Thyroid gland (tissue), 4 donors: ENCODE measurements at regions not wholly inside any gene's neighbourhood (a gene's known extent, or its start where the extent isn't known, plus 50 kb on each side); places are given as distances from the start of the nearest gene placed in this dataset.

Source experiments
- POLR2A ChIP-seq, 2 donors: fragments of 450-650 bp; IDR thresholded peaks; one replicate each; pipeline ENCODE4 v1.6.1; 2017; ENCODE audit warnings: antibody characterized with exemption in 2 of 2, mild to moderate bottlenecking in 2 of 2, moderate library complexity in 1 of 2
- TF ChIP-seq, protein P1 (sequence below), 6 experiments: fragments of 200-600 bp in 3 of 6; fragments of 450-650 bp in 3 of 6; sonication (generic) in 3 of 6; IDR thresholded peaks; one replicate each; pipeline ENCODE4 v1.5.1; 2016 to 2019; ENCODE audit warnings: antibody characterized with exemption in 6 of 6, mild to moderate bottlenecking in 2 of 6, inconsistent platforms in 1 of 6, moderate library complexity in 1 of 6

DNA sequence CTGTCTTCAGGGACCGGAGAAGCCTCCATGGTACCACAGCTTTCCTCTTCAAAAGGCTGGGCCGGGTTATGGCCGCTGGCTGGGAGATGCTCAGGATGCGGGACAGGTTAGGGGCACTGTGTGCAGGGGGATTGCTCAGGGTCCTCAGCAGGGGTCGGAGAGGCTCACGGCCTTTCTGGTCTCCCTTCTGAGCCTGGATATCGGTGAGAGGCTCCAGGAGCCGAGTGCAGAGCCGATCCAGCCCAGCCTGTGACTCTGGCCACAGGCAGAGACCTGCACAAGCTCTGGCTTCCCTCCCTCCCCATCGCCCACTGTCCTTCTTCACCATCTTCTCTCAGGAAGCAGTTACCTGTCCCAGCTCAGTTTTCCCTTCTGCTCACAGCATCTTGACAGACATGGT is 306.0 kb downstream of the ZNF536 start:
- TF ChIP-seq, protein P1, sequence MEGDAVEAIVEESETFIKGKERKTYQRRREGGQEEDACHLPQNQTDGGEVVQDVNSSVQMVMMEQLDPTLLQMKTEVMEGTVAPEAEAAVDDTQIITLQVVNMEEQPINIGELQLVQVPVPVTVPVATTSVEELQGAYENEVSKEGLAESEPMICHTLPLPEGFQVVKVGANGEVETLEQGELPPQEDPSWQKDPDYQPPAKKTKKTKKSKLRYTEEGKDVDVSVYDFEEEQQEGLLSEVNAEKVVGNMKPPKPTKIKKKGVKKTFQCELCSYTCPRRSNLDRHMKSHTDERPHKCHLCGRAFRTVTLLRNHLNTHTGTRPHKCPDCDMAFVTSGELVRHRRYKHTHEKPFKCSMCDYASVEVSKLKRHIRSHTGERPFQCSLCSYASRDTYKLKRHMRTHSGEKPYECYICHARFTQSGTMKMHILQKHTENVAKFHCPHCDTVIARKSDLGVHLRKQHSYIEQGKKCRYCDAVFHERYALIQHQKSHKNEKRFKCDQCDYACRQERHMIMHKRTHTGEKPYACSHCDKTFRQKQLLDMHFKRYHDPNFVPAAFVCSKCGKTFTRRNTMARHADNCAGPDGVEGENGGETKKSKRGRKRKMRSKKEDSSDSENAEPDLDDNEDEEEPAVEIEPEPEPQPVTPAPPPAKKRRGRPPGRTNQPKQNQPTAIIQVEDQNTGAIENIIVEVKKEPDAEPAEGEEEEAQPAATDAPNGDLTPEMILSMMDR (IDR thresholded peaks at IDR 0.05): no peak
- TF ChIP-seq POLR2A (IDR thresholded peaks at IDR 0.05): no peak
